C4-2B (cell line): ENCODE measurements at regions not wholly inside any gene's neighbourhood (a gene's known extent, or its start where the extent isn't known, plus 50 kb on each side); places are given as distances from the start of the nearest gene placed in this dataset.

Experiments used
- ZFX ChIP-seq: fragments of 450-650 bp; IDR thresholded peaks from 2 replicates; pipeline ENCODE4 v1.6.1; 2017
- TF ChIP-seq, protein P1 (sequence below): fragments of 450-650 bp; conservative IDR thresholded peaks from 2 replicates; pipeline ENCODE4 v1.5.1; 2017; ENCODE audit warnings: mild to moderate bottlenecking

DNA sequence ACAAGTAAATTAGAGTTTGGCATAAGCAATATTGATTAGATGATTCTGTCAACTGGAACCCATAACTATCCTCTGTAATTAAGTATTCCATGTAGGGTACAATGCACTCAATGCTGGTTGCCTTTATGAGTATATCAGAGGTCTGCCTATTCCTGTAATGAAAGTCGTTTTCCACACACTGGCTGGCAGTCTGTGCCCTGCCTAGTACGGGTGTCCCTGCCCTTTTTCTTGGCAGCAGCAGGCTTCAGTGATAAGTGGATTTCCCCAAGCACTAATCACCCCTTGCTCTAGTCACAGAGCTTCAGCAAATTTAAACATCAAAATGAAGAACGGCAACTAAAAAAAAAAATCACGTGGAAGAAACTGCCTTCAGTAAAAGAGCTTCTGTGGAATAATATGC, 294.8 kb upstream of the STT3B start:
- TF ChIP-seq, protein P1, sequence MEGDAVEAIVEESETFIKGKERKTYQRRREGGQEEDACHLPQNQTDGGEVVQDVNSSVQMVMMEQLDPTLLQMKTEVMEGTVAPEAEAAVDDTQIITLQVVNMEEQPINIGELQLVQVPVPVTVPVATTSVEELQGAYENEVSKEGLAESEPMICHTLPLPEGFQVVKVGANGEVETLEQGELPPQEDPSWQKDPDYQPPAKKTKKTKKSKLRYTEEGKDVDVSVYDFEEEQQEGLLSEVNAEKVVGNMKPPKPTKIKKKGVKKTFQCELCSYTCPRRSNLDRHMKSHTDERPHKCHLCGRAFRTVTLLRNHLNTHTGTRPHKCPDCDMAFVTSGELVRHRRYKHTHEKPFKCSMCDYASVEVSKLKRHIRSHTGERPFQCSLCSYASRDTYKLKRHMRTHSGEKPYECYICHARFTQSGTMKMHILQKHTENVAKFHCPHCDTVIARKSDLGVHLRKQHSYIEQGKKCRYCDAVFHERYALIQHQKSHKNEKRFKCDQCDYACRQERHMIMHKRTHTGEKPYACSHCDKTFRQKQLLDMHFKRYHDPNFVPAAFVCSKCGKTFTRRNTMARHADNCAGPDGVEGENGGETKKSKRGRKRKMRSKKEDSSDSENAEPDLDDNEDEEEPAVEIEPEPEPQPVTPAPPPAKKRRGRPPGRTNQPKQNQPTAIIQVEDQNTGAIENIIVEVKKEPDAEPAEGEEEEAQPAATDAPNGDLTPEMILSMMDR, result no peak
- no peak for TF ChIP-seq ZFX
